SK-N-DZ (cell line): ENCODE measurements at regions not wholly inside any gene's neighbourhood (a gene's known extent, or its start where the extent isn't known, plus 50 kb on each side); places are given as distances from the start of the nearest gene placed in this dataset.
"Not testable (repeated sequence)": the region's sequence is repeated elsewhere in the genome, so short reads cannot be mapped to it uniquely, and the experiment has no call there.

Experiments used
- DNase-seq: peaks from one replicate; pipeline ENCODE4 v3.0.0-alpha.2; 2015; ENCODE audit warnings: low spot score

DNA sequence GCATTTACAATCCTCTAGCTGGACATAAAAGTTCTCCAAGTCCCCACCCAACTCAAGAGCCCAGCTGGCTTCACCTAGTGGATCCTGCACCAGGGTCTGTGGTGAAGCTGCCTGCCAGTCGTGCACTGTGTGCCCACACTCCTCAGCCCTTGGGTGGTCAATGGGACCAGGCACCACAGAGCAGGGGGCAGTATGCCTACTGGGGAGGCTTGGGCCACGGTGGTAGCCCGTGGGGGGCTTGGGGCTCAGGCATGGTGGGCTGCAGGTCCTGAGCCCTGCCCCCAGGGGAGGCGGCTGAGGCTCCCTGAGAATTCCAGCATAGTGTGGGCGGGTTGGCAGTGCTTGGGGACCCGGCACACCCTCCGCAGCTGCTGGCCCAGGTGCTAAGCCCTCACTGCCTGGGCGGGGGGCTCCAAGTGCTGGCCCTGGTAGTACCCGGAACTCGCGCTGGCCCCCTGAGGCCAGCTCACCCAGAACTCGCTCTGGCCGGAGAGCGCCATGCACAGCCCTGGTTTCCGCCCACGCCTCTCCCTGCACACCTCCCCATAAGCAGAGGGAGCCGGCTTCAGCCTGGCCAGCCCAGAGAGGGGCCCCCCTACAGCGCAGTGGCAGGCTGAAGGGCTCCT is 1473.4 kb downstream of the SUCLG1 start:
- no peak for DNase-seq

DNA sequence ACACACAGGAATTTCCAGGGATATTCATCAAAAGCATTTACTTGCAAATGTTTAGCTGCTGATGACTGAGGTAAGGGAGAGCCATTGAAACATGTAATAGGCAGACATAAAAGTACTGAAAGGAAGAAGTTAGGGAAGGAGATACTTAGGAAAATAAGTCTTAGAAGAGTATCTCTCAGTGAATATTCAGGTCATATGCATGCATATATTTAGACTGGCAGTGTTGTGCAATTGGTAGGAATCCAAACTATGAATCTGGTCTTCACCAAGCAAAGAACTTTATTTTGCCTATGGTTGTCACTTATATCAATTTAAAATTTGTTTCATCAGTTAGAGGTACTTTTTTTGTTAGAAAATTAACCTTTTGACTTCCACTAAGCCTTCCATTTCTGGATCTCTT is 1490.7 kb downstream of the SUCLG1 start:
- no peak for DNase-seq

DNA sequence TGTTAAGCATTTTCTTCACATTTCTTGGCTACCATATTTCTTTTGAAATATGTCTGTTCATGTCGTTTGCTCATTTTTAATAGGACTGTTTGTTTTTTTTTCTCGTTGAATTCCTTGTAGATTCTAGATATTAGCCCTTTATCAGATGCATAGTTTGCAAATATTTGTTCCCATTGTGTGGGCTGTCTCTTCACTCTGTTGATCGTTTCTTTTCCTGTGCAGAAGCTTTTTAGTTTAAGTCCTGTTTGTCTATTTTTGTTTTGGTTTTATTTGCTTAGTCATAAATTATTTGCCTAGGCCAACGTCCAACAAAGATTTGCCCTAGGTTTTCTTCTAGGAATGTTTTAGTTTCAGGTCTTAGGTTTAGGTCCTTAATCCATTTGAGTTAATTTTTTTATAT is 1494.7 kb downstream of the SUCLG1 start:
- DNase-seq, result no peak

DNA sequence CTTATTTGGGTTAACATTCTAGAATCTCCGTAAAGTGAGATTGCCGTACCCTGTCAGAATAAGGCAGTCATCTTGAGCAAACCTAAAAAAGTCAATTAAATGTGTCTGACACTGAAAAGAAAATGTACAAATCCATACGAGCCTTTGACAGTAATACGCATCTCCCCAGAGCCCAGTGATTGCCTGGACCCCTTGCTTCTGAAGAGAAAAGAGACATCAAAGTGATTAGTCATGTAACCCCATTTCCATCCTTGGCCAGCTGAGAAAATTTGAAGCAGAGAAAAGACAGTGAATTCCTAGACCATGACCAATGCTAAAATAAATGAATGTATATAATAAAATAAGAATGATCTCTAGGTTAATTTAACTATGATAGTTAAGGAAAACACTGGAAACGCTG is 1499.4 kb downstream of the SUCLG1 start:
- DNase-seq, result no peak

DNA sequence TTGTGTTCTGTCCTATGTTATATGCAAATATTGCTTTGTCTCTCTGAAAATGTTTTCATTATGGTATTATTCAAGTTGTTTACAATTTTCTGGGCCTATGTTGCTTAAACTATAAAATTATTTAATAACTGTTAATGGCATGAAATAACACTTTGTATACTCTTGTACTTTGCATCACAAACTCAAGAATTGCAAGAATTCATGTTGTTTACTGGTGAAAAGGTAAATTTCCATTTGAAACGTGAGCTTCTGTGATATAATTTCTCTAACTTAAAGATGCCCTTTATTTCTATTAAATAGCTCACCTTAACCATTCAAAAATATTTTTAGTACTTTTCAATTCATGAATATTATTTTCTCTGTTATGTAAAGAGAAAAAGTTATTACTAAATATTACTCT is 1504.2 kb downstream of the SUCLG1 start:
- DNase-seq, result no peak

DNA sequence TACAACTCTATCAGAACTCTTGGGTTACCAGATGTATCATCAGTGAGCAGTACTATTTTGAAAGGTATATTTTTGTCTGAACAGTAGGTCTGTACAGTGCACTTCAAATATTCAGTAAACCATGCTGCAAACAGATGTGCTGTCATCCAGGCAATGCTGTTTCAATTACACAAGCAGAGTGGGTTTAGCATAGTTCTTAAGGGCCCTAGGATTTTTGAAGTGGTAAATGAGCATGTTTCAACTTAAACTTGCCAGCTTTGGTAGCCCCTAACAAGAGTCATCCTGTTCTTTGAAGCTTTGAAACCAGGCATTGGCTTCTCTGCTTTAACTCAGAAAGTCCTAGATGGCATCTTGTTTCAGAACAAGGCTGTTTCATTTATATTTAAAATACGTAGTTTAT is 1519.9 kb downstream of the SUCLG1 start:
- DNase-seq, result no peak

DNA sequence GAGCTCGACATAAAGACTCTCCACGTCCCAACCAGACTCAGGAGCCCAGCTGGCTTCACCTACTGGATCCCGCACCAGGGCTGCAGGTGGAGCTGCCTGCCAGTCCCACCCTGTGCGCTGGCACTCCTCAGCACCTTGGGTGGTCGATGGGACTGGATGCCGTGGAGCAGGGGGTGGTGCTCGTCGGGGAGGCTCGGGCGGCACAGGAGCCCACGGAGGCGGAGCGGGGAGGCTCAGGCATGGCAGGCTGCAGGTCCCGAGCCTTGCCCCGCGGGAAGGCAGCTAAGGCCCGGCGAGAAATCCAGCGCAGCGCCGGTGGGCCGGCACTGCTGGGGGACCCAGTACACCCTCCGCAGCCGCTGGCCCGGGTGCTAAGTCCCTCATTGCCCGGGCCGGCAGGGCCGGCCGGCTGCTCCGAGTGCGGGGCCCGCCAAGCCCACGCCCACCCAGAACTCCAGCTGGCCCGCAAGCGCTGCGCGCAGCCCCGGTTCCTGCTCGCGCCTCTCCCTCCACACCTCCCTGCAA is 1520.7 kb downstream of the SUCLG1 start:
- DNase-seq, result not testable (repeated sequence)

DNA sequence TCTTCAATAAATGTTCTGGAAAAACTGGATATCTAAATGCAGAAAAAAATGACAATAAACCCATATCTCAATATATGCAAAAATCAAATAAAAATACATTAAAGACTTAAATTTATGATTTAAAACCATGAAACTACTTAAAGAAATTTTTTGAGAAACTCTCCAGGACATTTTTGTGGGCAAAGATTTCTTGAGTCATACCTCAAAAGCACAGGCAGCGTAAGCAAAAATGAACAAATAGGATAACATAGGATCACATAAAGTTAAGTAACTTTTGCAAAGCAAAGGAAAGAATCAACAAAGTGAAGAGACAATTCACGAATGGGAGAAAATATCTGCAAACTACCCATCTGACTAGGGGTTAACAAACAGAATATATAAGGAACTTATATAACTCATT is 1545.5 kb downstream of the SUCLG1 start:
- no peak for DNase-seq

DNA sequence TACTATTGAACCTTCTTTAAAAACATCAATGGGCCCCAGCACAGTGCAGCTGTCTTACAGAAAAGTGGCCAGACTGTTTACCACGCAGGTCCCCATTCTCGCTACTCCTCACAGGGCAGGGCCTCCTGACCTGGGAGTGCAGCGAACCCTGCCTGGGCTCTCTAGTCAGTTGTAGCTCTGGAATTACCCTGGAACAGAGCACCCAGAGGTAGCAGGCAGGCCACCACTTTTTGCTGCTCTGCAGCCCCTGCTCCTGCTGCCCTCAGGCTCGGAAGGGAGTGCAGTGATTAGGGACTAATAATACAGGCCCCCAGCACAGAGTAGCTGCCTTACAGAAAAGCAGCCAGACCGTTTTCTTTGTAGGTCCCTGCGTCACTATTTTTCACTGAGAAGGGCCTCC is 1563.0 kb downstream of the SUCLG1 start:
- no peak for DNase-seq

DNA sequence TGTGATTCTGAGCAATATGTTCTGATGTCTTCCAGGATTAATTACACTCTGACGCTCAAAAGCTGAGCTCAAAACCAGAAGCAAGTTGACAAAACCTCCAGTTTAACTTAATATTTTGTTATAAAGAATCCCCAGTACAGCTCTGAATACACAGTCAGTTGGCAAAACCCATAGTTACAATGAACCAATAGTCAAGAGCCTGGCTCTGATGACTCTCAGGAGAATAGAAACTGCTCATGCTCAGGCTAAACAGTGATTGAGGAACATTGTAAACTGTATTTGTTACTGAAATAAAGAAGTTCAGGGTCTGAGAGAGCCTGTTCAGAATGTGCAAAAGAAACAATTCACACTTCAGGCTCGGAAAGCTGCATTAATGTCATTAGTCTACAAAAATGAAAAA is 1565.9 kb downstream of the SUCLG1 start:
- DNase-seq, result no peak

DNA sequence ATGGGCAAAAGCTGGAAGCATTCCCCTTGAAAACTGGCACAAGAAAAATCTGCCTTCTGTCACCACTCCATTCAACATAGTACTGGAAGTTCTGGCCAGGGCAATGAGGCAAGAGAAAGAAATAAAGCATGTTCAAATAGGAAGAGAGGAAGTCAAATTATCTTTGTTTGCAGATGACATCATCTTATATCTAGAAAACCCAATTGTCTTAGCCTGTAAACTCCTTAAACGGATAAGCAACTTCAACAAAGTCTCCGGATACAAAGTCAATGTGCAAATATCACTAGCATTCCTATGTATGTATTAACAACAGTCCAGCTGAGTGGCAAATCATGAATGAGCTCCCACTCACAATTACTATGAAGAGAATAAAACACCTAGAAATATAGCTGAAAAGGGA is 1579.3 kb downstream of the SUCLG1 start:
- no peak for DNase-seq

DNA sequence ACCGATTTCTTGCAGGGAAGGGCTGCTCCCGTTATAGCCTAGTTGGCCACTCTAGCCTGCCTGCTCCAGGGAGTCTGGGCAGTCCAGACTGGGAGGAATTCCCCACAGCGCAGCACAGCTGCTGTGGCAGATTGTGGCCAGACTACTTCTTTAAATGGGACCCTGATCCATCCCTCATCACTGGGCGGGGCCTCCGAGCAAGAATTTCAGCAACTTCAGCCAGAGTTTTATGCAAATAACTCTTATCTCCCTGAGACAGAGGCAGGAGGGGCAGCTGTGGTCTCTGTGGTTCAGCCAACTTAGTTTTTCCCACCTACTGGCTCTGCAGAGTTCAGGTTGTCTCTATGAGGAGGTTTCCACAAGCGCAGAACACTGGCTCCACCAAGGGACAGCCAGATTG is 1583.2 kb downstream of the SUCLG1 start:
- DNase-seq, result no peak

DNA sequence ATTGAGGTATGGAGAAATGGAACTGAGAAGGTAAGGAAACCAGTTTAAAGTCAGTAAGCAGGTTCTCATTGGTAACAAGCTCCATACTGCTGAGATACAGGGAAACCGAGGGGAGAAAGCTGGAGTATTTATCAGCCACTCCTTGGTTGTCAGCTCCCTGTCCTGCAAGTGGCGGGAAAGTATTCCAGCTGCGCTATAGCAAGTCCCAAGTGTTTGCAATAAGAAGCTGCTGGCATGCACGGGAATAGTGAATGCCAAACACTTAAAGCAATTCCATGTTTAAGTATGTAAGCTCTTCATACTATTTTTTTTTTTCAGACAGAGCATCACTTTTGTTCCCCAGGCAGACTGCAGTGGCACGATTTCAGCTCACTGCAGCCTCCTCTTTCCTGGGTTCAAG is 1601.1 kb downstream of the SUCLG1 start:
- no peak for DNase-seq

DNA sequence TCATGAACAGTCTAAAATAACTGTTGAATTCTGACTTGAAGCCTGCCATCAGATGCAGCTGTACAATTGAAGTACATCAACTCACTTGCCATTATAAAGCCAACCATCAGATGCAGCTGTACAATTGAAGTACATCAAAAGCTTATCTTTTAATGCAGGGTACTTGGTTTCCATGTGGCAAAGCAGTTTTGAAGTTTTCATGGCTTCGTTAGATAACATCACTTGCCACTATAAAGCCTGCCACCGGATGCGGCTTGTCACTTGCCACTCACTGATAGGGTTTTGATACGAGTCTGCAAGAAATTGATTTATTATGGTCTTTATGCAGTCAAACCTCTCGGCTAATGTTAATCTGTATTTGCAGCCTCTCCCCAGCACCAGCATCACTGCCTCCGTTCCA is 1605.8 kb downstream of the SUCLG1 start:
- DNase-seq, result no peak

DNA sequence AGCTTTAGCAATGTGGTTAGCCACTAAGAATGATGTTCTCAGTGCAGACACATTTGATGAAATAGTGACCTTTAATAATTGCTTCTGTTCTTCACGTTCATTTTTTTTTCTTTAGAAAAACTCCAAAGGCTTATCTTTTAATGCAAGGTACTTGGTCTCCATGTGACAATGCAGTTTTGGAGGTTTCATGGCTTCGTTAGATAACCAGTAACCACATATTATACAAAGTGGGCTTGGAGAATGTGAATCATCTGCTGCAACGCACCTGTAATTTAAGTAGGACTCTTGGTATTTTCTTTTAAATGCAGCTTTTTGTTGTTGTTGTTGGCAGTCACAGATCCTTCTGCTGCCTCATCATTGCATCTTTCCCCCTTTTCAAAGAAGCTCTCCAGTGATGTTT is 1606.3 kb downstream of the SUCLG1 start:
- no peak for DNase-seq

DNA sequence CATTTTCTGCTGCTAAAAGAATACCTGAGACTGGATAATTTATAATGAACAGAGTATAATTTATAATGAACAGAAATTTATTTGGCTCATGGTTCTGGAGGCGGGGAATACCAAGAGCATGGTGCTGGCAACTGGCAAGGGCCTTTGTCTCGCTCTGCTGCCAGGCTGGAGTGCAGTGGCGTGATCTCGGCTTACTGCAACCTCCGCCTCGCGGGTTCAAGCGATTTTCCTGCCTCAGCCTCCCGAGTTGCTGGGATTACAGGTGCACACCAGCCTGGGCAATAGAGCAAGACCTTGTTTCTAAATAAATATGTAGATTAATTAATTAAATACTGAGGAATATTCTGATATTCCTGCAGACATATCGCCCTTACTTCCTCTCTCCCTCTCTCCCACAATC is 1610.8 kb downstream of the SUCLG1 start:
- no peak for DNase-seq

DNA sequence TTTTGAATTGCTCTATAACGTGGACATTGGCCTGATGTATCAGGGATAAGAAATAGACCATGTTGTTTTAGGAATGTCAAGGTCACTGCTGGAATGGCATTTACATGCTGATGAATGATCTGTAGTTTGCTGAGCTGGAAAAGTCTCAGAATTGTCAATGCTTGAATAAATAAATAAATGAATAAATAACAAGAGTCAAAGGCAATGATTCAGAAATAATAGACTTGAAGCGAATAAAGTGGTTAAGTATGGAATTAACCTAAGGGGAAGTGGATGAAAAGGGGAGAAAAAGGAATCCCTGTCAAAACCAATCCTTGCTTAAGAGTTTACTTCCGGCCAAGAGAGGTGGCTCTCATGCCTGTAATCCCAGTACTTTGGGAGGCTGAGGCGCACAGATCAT is 1620.0 kb downstream of the SUCLG1 start:
- no peak for DNase-seq

DNA sequence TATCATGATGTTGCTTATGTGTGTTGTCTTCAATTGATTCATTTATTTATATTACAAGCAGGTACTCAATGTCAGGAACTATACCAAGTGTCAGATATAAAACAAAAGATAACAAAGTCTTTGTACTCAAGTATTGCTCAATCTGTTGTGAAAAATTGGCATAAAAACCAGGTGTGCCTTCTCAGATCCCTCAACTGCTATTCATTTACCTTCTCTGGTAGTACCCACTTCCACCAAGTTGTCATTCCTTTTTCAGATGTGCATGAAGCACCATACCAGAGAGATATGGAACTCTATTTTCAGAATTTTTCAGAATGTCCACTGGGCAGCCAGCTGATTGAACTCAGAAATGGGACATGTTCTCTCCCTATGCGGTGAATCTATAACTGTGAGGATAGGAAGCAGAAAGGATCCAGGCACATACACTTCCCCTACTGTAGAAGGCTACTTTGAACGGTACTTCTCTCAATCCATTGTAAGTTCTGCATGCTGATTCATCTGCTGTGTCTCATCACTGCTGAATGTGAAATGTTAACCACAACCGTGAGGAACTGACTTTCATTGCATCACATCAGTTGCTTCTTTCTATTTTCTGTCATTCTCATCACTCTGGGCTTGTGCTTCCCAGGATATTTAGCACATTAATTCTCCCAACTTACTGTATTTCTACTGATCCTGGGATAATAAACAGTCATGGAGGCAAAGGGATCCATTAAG is 1621.3 kb downstream of the SUCLG1 start:
- DNase-seq, result no peak

DNA sequence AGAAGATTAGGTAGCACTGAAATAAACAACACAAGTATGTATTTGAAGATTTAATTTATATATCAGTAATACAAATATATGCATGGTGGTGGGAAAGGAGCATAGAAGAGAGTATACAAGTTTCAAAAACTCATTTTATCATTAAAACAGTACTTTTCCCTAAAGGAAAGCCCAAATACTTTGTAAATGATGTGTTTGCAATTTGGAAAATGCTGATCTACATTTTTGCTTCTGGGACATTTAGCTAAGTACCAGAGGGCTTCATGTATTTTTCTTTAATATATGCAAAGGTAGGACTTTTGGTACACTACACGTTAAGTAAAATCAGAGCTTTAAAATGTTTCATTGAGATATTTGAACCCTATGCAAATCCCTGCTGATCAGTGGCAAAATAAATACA is 1624.2 kb downstream of the SUCLG1 start:
- DNase-seq, result no peak

DNA sequence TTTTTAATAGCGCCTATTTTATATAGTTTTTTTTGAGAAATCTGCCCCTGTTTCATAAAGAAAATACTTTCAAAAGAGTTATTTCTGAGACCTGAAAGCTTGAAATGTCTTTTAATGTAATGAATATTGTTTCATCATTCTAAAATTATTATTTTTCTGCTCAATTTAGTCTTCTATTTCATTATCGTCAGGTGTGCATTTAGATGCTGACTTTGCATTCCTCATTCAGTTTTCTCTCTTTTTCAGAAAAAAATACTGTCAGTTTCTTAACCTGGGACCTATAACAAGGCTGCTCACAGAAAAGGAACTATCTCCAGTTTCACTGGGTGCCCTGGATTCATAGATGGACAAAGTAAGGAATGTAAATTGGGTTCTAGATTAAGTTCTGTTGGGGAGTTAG is 1631.7 kb downstream of the SUCLG1 start:
- DNase-seq, result no peak

DNA sequence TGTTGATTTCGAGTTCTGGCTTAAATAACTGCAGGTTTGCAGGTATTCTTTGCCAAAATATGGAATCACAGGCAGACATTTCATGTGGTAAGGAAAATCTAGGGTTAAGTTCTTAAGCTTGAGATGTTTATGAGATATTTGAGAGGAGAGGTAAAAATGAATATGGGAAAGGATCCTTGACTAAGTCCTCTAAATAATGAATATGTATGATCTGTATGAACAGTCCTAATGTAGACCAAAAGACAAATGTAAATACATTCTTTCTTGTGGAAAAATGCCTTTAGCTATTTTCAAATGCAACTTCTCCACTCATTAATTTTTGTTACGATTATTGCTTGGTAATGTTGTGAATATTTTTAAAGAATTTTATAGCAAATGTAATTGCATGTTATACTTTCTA is 1632.6 kb downstream of the SUCLG1 start:
- DNase-seq, result no peak

DNA sequence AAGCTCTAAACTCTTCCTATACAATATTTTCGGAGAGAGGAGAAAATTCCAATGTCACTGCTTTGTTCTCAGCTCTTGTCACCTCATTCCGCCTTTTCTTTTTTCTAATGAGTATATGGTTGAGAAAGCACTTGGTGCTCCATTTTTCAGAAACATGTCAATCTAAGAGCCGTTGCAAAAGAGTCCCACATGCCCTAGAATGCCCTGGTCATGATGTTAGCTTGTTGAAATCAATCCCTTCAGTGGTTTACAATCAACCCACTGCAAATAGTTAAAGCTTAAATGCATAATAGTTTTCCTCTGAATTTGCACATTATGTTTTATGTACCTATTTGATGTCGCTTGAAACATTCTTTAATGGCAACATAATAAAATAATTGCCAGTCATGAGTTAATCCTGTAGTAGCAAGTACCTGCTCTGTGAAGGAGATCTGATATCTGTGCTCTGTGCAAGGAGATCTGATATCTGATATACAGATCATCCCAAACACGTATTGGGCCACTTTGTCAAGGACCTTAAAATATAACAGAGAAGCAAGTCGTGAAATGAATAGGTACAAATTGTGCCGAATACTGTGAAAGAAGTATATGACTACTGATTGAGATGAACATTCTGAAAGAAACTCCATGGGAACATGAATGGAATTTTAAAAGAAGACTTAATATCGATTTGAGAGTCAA is 1633.5 kb downstream of the SUCLG1 start:
- no peak for DNase-seq

DNA sequence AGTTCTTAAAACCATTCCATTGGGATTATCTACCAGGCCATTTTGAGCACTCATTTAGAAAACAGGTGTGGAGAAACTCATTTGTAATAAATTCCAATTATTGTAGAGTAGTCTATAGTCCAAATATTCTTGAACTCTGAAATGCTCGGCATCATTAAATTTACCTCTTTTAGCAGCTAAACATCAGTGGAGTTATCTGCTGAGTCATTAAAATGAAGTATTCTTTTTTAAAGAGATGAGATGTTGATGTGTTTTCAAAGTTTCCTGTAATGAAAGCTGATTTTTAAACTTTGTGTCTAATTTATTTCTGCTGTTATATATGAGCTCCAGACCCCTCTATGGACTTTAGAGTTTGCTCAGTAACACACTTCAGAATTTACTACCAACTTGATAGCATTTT is 1635.2 kb downstream of the SUCLG1 start:
- no peak for DNase-seq
